ENCODE measurements at regions not wholly inside any gene's neighbourhood (a gene's known extent, or its start where the extent isn't known, plus 50 kb on each side); places are given as distances from the start of the nearest gene placed in this dataset.
"Not testable (repeated sequence)": the region's sequence is repeated elsewhere in the genome, so short reads cannot be mapped to it uniquely, and the experiment has no call there.

DNA sequence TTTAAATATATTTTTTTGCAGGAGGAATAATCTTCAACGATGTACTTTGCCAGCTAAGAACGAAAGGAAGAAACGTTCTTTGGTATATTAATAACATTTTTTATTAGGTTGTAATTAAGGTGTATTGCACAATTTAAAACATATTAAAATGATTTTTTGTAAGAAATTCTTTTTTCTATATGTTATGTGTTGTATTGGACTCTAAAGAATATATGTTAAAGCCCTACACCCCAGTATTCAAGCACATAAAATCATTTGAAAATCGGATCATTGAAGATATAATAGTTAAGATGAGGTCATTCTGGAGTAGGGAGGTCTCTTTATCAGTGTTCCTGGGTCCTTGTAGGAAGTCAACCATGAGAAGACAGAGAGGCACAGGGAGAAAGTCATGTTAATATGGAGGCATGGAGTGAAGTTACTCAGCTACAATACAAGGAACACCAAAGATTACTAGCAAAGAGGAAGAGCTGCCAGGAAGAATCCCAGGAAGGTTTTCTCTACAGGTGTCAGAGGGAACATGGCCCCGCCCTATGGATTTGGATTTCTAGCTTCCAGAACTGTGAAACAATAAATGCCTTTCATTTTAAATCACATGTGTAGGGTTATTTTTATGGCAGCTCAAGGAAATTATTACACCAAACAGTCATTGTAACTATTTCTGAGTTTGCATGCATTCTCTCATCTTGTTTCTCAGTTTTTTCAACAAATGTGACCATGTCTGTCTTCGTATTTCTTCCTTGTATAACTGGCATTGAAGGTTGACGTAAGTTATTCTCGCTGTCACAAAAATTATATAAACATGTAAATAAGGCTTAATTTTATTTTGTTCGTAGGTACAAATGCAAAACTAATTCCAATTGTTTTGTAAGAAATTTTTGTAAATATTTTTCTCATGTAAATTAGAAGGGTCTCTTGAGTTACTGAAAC, 75.4 kb upstream of the VPREB1 start:
- DNase-seq: no peak

- DNase-seq: peak; percentile 3
These were observed 76.2 kb upstream of the VPREB1 start for GRCh38 chr22:22168190-22168940.

- no peak for DNase-seq
These were observed 76.8 kb upstream of the VPREB1 start for GRCh38 chr22:22167791-22168189.

DNA sequence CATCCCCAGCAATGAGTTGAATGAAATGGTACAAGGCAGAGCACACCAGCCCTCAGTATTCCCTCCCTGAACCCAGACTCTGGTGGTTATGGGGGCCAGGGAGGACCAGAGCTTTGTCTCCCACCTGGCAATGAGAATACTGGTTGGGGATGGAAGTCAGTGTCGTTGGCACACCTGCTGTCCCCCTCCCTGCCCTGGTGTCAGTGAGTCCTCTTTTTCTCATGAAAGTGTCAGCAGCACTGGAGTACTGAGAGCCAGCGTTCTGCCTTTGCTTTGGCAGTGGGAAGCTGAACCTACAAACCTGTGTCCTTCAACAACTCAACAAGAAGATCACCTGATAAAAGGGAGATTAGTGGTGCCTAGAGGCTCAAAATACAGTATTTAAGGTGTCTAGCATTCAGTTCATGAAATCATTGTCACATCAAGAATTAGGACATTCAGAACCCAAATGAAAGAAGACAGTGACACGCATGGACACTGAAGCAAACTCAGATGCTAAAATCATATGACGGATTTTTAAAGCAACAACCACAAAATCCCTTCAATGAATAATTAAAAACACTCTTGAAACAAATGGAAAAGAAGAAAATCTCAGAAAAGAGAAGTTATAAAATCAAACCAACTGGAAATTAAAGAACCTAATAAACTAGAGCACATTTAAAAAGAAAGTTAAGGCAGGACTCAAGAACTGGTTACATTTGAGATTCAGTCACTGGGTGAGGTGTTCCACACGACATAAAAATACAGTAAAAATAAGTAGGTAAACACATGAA, 77.5 kb upstream of the VPREB1 start:
- DNase-seq: no peak

DNA sequence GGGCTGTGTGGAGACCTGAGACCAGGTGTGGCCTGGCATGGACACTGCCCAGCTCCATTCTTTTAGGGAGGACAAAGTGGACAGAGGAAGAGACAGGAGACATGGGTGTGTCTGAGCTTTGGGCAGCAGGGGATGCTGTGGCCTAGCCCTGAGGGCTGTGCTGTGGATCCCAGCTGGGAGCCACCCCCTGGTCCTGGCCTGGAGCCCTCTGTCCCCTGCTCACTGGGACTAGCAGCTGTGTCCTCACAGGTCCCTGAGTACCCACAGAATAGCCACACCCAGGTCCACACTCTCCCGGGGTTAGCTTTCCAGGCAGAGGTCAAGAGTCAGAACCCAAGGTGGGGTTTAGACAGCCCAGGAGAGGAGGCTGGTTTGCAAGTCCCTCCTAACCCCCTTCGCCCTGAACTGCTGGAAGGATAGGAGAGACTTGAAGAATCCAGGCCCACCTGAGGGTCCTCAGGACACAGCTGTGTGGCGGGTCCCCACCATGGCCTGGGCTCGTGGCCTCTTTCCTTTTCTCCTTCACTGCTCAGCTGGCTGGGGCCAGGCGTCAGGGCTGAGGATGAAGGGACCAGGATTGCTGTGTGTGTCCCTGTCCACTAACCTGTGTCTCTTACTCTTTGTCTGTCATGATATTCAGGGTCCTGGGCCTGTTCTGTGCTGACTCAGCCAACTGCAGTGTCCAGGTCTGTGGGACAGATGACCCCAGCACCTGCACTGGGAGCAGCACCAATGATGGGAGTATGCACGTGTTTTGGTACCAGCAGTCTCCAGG, 78.5 kb upstream of the VPREB1 start:
- no peak for DNase-seq

- no peak for DNase-seq
These were observed 79.9 kb upstream of the VPREB1 start for GRCh38 chr22:22164541-22165272.

DNA sequence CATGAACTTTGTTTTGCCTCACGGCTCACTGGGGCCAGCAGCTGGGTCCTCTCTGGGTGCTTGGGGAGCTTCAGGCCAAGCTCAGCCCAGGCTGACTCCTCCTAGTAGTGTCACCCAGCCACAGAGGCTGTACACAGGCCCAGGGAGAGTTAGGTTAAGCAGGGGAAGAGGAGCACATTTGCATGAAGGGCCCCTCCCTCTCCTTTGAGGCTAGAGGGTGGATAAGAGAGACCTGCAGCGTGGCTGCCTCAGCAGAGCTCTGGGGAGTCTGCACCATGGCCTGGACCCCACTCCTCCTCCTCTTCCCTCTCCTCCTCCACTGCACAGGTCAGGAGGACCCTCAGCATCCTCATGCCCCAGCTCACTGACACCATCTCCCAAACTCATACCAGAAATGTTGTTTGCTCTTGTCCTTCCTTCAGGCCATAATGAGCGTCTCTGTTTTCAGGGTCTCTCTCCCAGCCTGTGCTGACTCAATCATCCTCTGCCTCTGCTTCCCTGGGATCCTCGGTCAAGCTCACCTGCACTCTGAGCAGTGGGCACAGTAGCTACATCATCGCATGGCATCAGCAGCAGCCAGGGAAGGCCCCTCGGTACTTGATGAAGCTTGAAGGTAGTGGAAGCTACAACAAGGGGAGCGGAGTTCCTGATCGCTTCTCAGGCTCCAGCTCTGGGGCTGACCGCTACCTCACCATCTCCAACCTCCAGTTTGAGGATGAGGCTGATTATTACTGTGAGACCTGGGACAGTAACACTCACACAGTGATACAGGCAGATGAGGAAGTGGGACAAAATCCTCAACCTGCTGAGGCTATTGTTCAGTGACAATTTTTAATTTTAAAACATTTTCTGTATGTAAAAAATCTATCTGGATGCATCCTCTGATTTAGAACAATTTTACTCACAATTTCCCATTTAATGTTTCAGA, 82.4 kb upstream of the VPREB1 start:
- DNase-seq: no peak

- DNase-seq: not testable (repeated sequence)
These were observed 83.8 kb upstream of the VPREB1 start for GRCh38 chr22:22160768-22161167.

DNA sequence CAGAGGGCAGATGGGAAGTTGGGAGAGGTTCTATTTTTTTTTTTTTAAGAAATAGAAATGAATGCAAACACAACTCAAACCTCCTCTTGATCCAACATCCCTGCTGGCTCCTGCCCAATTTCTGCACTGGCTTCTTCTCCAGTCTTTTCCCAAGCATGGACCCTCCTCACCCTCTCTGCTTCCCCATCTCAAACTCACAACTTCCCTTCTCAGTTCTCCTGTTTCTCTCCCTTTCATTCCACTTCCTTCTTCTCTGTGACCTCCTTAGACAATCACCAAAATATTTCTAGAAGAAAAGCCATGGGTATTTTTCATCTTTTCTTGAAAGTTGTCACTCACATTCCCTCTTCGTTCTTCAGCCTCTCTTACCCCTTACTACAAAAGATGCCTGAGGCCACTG, 85.2 kb upstream of the VPREB1 start:
- no peak for DNase-seq

GRCh38 chr22:22158965-22159364, 85.6 kb upstream of the VPREB1 start:
- DNase-seq: no peak

DNA sequence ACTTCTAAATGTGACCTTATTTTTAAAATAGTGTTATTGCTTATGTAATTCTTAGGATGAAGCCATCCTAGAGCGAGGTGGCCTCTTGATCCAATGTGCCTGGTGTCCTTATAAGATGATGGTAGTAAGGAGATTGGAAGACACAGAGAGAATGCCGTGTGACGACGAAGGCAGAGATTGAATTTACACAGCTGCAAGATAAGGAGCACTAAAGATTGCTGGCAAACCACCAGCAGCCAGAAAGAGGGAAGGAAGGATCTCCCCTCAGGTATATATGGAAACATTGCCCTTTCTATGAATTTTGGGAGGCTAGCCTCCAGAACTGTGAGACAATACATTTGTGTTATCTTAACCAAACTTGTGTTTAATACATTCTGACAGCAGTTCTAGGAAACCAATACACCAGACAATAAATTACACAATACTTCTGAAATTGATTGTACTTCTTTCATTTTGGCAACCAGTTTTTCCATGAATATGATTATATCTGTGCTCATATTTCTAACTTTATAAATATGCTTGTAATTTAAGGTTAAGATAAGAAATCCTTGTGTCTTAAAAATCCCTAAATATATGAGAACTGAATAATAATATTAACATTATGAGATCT, 86.3 kb upstream of the VPREB1 start:
- no peak for DNase-seq

DNA sequence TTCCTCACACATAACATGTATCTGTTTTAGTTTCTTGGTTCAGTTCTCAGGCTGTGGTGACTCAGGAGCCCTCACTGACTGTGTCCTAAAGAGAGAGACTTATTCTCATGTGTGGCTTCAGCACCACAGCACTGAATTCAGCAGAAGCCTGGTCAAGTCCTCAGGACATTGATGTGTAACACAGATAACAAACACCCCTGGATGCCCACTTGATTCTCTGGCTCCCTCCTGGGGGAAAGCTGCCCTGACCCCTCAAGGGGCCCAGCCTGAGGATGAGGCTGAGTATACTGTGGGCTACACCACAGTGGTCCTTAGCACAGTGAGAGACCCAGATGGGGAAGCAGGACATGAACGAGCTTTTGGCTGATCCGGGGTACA, 87.2 kb upstream of the VPREB1 start:
- no peak for DNase-seq

DNA sequence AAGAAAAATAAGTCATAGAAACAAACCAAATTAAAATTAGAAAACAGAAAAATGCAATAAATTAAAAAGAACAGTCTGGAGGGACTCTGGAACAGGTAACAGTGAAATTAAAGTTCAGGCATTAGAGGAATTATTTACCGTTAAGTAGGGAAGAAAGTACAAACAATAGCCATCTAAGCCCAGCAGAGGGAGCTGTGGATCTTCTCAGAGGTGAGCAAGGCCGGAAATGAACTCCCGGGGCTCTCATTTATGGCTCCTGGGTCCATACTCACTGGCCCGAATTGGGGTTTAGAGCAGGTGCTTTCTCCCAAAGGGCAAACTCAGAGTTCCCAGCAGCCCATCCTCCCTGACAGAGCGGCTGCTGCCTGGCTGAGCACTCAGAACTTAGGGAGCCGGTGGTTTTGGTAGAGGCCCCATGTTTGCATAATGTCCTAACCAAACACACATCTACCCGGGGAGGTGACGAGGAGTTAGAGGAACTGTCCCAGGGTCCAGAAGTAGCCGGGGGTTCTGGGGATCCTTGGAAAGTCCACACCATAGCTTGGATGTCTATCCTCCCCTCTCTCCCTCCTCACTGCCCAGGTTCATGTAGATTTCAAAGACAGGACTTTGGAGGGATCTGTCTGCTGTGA, 87.8 kb upstream of the VPREB1 start:
- peak; percentile 66 for DNase-seq

- no peak for DNase-seq
These were observed 88.3 kb upstream of the VPREB1 start for GRCh38 chr22:22156348-22156715.

GRCh38 chr22:22155607-22156006, 89.0 kb upstream of the VPREB1 start:
- DNase-seq: no peak

DNA sequence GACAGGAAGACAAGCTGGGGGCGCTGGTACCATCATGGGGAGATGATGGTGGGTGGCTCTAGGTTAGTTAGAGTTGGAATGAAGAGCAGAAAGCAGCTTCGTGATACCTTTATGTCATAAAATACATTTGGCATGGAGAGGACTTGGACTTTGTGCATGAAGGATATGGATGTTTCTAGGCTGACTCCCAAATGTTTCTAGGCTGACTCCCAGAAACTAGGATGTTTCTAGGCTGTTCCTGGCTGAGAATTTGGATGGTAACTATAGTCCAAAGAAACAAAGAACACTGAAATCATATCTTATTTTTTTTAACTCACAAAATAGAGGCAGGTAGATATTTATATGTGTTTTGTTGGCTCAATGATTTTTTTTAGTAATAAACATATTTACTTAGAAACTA, 89.4 kb upstream of the VPREB1 start:
- DNase-seq: no peak

- no peak for DNase-seq
These were observed 90.5 kb upstream of the VPREB1 start for GRCh38 chr22:22154040-22154439.

DNA sequence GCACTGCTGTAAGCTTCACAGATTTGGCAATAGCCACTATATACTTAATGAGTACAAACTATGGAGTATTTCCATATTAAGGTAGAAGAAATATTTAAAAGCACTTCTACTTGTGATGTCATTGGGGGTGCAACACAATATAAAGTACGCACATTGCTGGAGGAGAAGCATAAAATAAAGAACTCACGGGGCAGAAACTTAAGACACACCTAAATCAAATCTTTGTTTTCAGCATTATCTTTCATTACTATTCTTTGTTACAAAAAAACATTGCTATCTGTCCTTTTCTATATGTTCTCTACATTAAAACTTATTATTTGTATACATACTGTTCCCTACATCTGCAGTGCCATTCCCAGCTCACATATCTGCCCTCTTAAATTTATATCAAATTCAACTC, 93.3 kb upstream of the VPREB1 start:
- no peak for DNase-seq

DNA sequence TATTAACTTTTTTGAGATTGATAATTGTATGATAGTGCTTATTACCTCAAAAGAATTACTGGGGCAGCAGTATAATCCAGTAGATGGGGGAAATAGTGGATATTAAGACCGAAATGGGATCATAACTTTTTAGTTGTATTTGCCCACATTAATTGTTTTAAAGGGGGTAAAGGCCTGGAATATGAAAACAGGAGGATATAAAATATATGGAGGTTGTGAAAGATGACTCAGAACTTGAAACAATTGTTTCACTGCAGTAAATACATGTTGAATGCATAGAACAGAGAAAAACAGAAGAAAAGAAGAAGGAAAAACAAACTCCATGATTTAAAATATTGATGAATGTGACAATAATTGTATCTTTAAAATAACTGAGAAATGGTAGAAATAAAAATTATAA, 94.1 kb upstream of the VPREB1 start:
- DNase-seq: no peak

GRCh38 chr22:22148905-22149304, 95.7 kb upstream of the VPREB1 start:
- no peak for DNase-seq
